OCI-LY7 (cell line): ENCODE measurements at regions not wholly inside any gene's neighbourhood (a gene's known extent, or its start where the extent isn't known, plus 50 kb on each side); places are given as distances from the start of the nearest gene placed in this dataset.
"Not testable (repeated sequence)": the region's sequence is repeated elsewhere in the genome, so short reads cannot be mapped to it uniquely, and the experiment has no call there.

Experiments used
- BruUV-seq: library from RNA; stranded (reverse); fragments of 400-500 nt; replicated peaks from 2 replicates; lab custom pipeline; 2021; lab: Mats Ljungman, UMichigan
- CTCF ChIA-PET: fragments of 300-600 bp; sonication (Branson Sonifier 250); formaldehyde crosslinking; loops from one replicate; lab custom pipeline; 2022; ENCODE audit warnings: antibody characterized with exemption; ENCODE audit not compliant: unreplicated experiment; lab: Charles Lee
- POLR2A ChIA-PET: fragments of 300-600 bp; sonication (Branson Sonifier 250); formaldehyde crosslinking; loops from one replicate; lab custom pipeline; 2022; ENCODE audit warnings: antibody characterized with exemption; lab: Charles Lee
- DNase-seq: peaks from one replicate; pipeline ENCODE4 v3.0.0-alpha.2; 2015; ENCODE audit warnings: low spot score
- H2AFZ ChIP-seq: fragments of 200-600 bp; sonication (generic), shearing (Covaris generic); 2 replicates; pipeline ENCODE4 v1.6.1; 2014; ENCODE audit warnings: mild to moderate bottlenecking, antibody characterized with exemption, low read length, moderate library complexity
- H3K27ac ChIP-seq: fragments of 200-600 bp; sonication (generic); 2 replicates; pipeline ENCODE4 v1.5.1; 2014; ENCODE audit warnings: mixed run types, low read depth, mild to moderate bottlenecking, moderate library complexity, low read length, inconsistent platforms; ENCODE audit not compliant: poor library complexity, severe bottlenecking
- H3K36me3 ChIP-seq: fragments of 200-600 bp; sonication (generic); 2 replicates; pipeline ENCODE4 v1.6.1; 2014; ENCODE audit warnings: mild to moderate bottlenecking, antibody characterized with exemption, low read length, moderate library complexity, mixed read lengths; ENCODE audit not compliant: insufficient read depth
- H3K4me1 ChIP-seq: fragments of 200-600 bp; sonication (generic); 2 replicates; pipeline ENCODE4 v1.5.1; 2014; ENCODE audit warnings: mild to moderate bottlenecking, low read length; ENCODE audit not compliant: insufficient read depth, poor library complexity, severe bottlenecking
- H3K4me2 ChIP-seq: fragments of 200-600 bp; sonication (generic); 2 replicates; pipeline ENCODE4 v1.6.1; 2014; ENCODE audit warnings: mild to moderate bottlenecking, low read length
- H3K4me3 ChIP-seq: fragments of 200-600 bp; sonication (generic); 2 replicates; pipeline ENCODE4 v1.5.1; 2014; ENCODE audit warnings: mild to moderate bottlenecking, low read depth, low read length; ENCODE audit not compliant: poor library complexity, severe bottlenecking
- H3K79me2 ChIP-seq: fragments of 200-600 bp; sonication (generic); 2 replicates; pipeline ENCODE4 v1.6.1; 2016; ENCODE audit warnings: low read depth, mild to moderate bottlenecking, low read length, moderate library complexity, mixed read lengths; ENCODE audit not compliant: insufficient read depth
- H3K9me2 ChIP-seq: fragments of 200-600 bp; sonication (generic); 2 replicates; pipeline ENCODE4 v1.6.1; 2016; ENCODE audit warnings: mild to moderate bottlenecking, low read length, mixed read lengths; ENCODE audit not compliant: insufficient read depth
- H3K9me3 ChIP-seq: fragments of 200-600 bp; sonication (generic); 2 replicates; pipeline ENCODE4 v1.6.1; 2014; ENCODE audit warnings: mild to moderate bottlenecking, mixed run types, low read length, mixed read lengths
- H4K20me1 ChIP-seq: fragments of 200-600 bp; sonication (generic); 2 replicates; pipeline ENCODE4 v1.6.1; 2014; ENCODE audit warnings: mild to moderate bottlenecking, antibody characterized with exemption, low read length, moderate library complexity, mixed read lengths; ENCODE audit not compliant: insufficient read depth
- CTCF ChIP-seq: fragments of 200-600 bp; sonication (generic); conservative IDR thresholded peaks from 2 replicates; pipeline ENCODE4 v1.5.1; 2014; ENCODE audit warnings: mild to moderate bottlenecking, antibody characterized with exemption, low read length, moderate library complexity, mixed read lengths
- EZH2phosphoT487 ChIP-seq: fragments of 200-600 bp; sonication (generic); IDR thresholded peaks from 2 replicates; pipeline ENCODE4 v1.6.1; 2018; ENCODE audit warnings: low read depth, borderline replicate concordance, mild to moderate bottlenecking, mixed run types, antibody characterized with exemption, low read length, moderate library complexity, mixed read lengths
- intact Hi-C: fragments of 100-400 bp; cut with micrococcal nuclease; formaldehyde crosslinking; loops from one replicate; pipeline ENCODE4 v1.10.0; 2022; ENCODE audit not compliant: unreplicated experiment

DNA sequence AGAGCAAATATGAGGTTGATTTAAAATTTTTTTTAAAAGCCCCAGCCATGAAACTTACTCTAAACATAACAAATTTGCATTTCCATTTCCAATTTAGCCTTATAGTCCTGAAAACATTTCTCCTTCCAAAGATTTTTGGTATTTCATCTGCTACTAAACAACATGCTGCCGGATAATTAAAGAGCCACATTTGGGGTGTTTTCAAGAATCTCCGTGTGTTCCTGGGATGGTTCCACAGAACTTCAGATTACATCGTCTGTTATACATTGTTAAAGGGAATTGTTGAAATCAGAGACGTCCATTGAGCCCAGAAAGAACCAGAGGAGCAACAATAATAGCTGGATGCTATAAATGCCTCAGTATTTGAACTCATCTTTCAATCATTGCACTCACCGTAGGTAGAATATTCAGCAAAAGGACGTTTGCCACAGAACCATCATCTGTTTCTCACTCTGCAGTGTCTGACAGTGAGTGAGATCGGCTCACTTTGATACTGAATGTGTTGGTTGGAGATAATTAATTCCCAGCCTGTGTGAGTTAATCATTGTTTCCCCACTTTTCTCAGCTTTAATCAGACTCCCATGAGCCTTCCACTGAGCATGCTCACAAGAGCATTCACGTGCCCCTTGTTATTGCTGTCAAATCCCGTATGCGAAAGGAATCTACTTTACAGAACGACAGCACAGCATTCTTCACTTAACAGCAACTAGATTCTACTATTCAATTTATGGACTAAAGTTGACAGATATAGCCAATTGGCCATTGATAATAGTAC lies 128.4 kb upstream of the PALS2 start:
- Histone ChIP-seq H3K9me3 (no peaks in the 10 kb centered on the region), H2AFZ (no peak overlapping the region), H3K36me3 (no peaks in the 10 kb centered on the region), H3K4me3 (no peak overlapping the region), H3K4me1 (no peaks in the 10 kb centered on the region), H3K27ac (no peak overlapping the region), H3K4me2 (no peak overlapping the region), H3K9me2 (no peaks in the 10 kb centered on the region), H3K79me2 (no peaks in the 10 kb centered on the region), H4K20me1 (no peaks in the 10 kb centered on the region)
- no peak for DNase-seq
- POLR2A ChIA-PET, result no interaction called here
- CTCF ChIA-PET, result no interaction called here
- no TSS peak for BruUV-seq
- intact Hi-C loops, result no loop called here
- no peak for TF ChIP-seq EZH2phosphoT487
- no peak for TF ChIP-seq CTCF

- Histone ChIP-seq H3K27ac (no peak overlapping the region), H3K36me3 (no peaks in the 10 kb centered on the region), H4K20me1 (no peaks in the 10 kb centered on the region), H2AFZ (no peak overlapping the region), H3K9me3 (no peaks in the 10 kb centered on the region), H3K9me2 (no peaks in the 10 kb centered on the region), H3K79me2 (no peaks in the 10 kb centered on the region), H3K4me1 (no peaks in the 10 kb centered on the region), H3K4me3 (no peak overlapping the region), H3K4me2 (no peak overlapping the region)
- DNase-seq, result no peak
- no peak for TF ChIP-seq CTCF
- TF ChIP-seq EZH2phosphoT487, result no peak
- no TSS peak for BruUV-seq
- intact Hi-C loops, result no loop called here
- POLR2A ChIA-PET, result interaction anchor here (0.6 to 0.7 kb wide), 3 partner anchors 174 to 621 kb away, joined by 3 read pairs; no protein-coding TSS in a partner anchor
- CTCF ChIA-PET, result interaction anchor here (0.7 kb wide), 1 partner anchor 345 kb away, joined by 3 read pairs; no protein-coding TSS in a partner anchor
Observed at GRCh38 chr7:24448038-24448437, 125.2 kb upstream of the PALS2 start.

- intact Hi-C loops, H3K36me3 ChIP-seq: not testable (repeated sequence)
Observed at GRCh38 chr7:24449416-24449815, 123.8 kb upstream of the PALS2 start.

More at GRCh38 chr7:24449416-24449815, 123.8 kb upstream of the PALS2 start:
- DNase-seq, H3K4me3 ChIP-seq, H3K9me3 ChIP-seq, H3K27ac ChIP-seq, H3K9me2 ChIP-seq, BruUV-seq, H4K20me1 ChIP-seq, H3K4me2 ChIP-seq, H3K4me1 ChIP-seq, H2AFZ ChIP-seq, CTCF ChIA-PET, H3K79me2 ChIP-seq: not testable (repeated sequence)
- POLR2A ChIA-PET, result interaction anchor here (0.6 to 1.6 kb wide), 2 partner anchors 16 to 50 kb away, joined by 3 to 5 read pairs; no protein-coding TSS in a partner anchor
